Activated CD4-positive, alpha-beta T cell treated with anti-CD3 and anti-CD28 coated beads, Interleukin-10, Interleukin-2, amounts not matched to agents 100 ng/mL and 50 ng/mL, durations not matched to agents 16 hours and 8 hours (primary cell): ENCODE measurements at regions not wholly inside any gene's neighbourhood (a gene's known extent, or its start where the extent isn't known, plus 50 kb on each side); places are given as distances from the start of the nearest gene placed in this dataset.
"Not testable (repeated sequence)": the region's sequence is repeated elsewhere in the genome, so short reads cannot be mapped to it uniquely, and the experiment has no call there.

Experiments used
- DNase-seq: peaks from one replicate; pipeline ENCODE4 v3.0.0-alpha.2; 2020

GRCh38 chr12:33832900-33833299 lies 189.4 kb upstream of the ALG10 start:
- DNase-seq: no peak

GRCh38 chr12:33834672-33835071 lies 187.6 kb upstream of the ALG10 start:
- DNase-seq: no peak

GRCh38 chr12:33876618-33877017 lies 145.7 kb upstream of the ALG10 start:
- no peak for DNase-seq

- DNase-seq: no peak
Measured at GRCh38 chr12:33892425-33892824, 129.9 kb upstream of the ALG10 start.

- not testable (repeated sequence) for DNase-seq
Measured at GRCh38 chr12:33920460-33920859, 101.8 kb upstream of the ALG10 start.

GRCh38 chr12:33926095-33926494 lies 96.2 kb upstream of the ALG10 start:
- no peak for DNase-seq

- DNase-seq: not testable (repeated sequence)
Measured at GRCh38 chr12:33937669-33938068, 84.6 kb upstream of the ALG10 start.

- DNase-seq: no peak
Measured at GRCh38 chr12:33942172-33942571, 80.1 kb upstream of the ALG10 start.

GRCh38 chr12:33944703-33945437 lies 77.4 kb upstream of the ALG10 start:
- DNase-seq: no peak

- DNase-seq: no peak
Measured at GRCh38 chr12:33945438-33945784, 76.9 kb upstream of the ALG10 start.

- not testable (repeated sequence) for DNase-seq
Measured at GRCh38 chr12:33966219-33966618, 56.1 kb upstream of the ALG10 start.

- no peak for DNase-seq
Measured at GRCh38 chr12:33967760-33968159, 54.5 kb upstream of the ALG10 start.
